MCF 10A (cell line): ENCODE measurements at regions not wholly inside any gene's neighbourhood (a gene's known extent, or its start where the extent isn't known, plus 50 kb on each side); places are given as distances from the start of the nearest gene placed in this dataset.

Experiments
- BruUV-seq: library from RNA; stranded (reverse); fragments of 400-500 nt; replicated peaks from 2 replicates; lab custom pipeline; 2021; lab: Mats Ljungman, UMichigan
- CTCF ChIA-PET: fragments of 300-600 bp; sonication (Branson Sonifier 250); formaldehyde crosslinking; extraction: SDS; loops from one replicate; lab custom pipeline; 2021; ENCODE audit warnings: antibody characterized with exemption, inconsistent platforms; lab: Yijun Ruan, JAX
- POLR2A ChIA-PET: fragments of 300-600, 350-650 bp; sonication (Branson Sonifier 250); formaldehyde crosslinking; extraction: SDS; loops from one replicate; lab custom pipeline; 2020; ENCODE audit warnings: antibody characterized with exemption, inconsistent platforms; lab: Yijun Ruan, JAX
- DNase-seq: peaks from one replicate; pipeline ENCODE4 v3.0.0-alpha.2; 2018; ENCODE audit not compliant: unreplicated experiment
- H3K27ac Mint-ChIP-seq: one replicate; pipeline ENCODE4 v1.8.0; 2022; ENCODE audit warnings: mild to moderate bottlenecking, low read depth, mixed read lengths; ENCODE audit not compliant: unreplicated experiment
- H3K27me3 Mint-ChIP-seq: one replicate; pipeline ENCODE4 v1.8.0; 2022; ENCODE audit warnings: mixed read lengths; ENCODE audit not compliant: insufficient read depth, unreplicated experiment
- H3K36me3 Mint-ChIP-seq: one replicate; pipeline ENCODE4 v1.8.0; 2022; ENCODE audit warnings: mild to moderate bottlenecking, moderate library complexity, mixed read lengths; ENCODE audit not compliant: insufficient read depth, unreplicated experiment
- H3K4me1 Mint-ChIP-seq: one replicate; pipeline ENCODE4 v1.8.0; 2022; ENCODE audit warnings: mixed read lengths; ENCODE audit not compliant: insufficient read depth, unreplicated experiment
- H3K4me3 Mint-ChIP-seq: one replicate; pipeline ENCODE4 v1.8.0; 2022; ENCODE audit warnings: mild to moderate bottlenecking, moderate library complexity, mixed read lengths; ENCODE audit not compliant: unreplicated experiment
- H3K9me3 Mint-ChIP-seq: one replicate; pipeline ENCODE4 v1.8.0; 2022; ENCODE audit warnings: mixed read lengths; ENCODE audit not compliant: unreplicated experiment
- CTCF ChIP-seq: fragments of 200-600 bp; IDR thresholded peaks from one replicate; pipeline ENCODE4 v1.8.0; 2022; ENCODE audit warnings: antibody characterized with exemption, mild to moderate bottlenecking; ENCODE audit not compliant: unreplicated experiment
- intact Hi-C: fragments of 100-400 bp; cut with micrococcal nuclease; formaldehyde crosslinking; loops from 2 replicates; pipeline ENCODE4 v1.14.1; 2022

- no peak for TF ChIP-seq CTCF
- H3K4me3 Mint-ChIP-seq = no peak overlapping the region
- H3K36me3 Mint-ChIP-seq = no peaks in the 10 kb centered on the region
These were observed 185.7 kb upstream of the NWD2 start for GRCh38 chr4:37058826-37059225.

GRCh38 chr4:37066159-37066558, 178.4 kb upstream of the NWD2 start:
- no peak for TF ChIP-seq CTCF
- intact Hi-C loops = no loop called here
- H3K27me3 Mint-ChIP-seq = no peaks in the 10 kb centered on the region
- no peak overlapping the region for H3K27ac Mint-ChIP-seq
- ChIA-PET CTCF (interaction anchor here (0.6 to 0.7 kb wide), 2 partner anchors 198 to 640 kb away, joined by 3 read pairs; no protein-coding TSS in a partner anchor), POLR2A (interaction anchor here (0.8 kb wide), 2 partner anchors 13 to 14 kb away, joined by 3 read pairs; no protein-coding TSS in a partner anchor)
- no peak overlapping the region for H3K4me3 Mint-ChIP-seq
- peak; percentile 76 for DNase-seq
- BruUV-seq = no TSS peak
- peaks cover 6% of the 10 kb centered on the region for H3K9me3 Mint-ChIP-seq
- no peaks in the 10 kb centered on the region for H3K36me3 Mint-ChIP-seq
- peaks cover 23% of the 10 kb centered on the region for H3K4me1 Mint-ChIP-seq

More at GRCh38 chr4:37058826-37059225, 185.7 kb upstream of the NWD2 start:
- intact Hi-C loops = no loop called here
- CTCF ChIA-PET = no interaction called here
- no TSS peak for BruUV-seq
- Mint-ChIP-seq H3K9me3 (no peaks in the 10 kb centered on the region), H3K4me1 (peaks cover 13% of the 10 kb centered on the region), H3K27me3 (no peaks in the 10 kb centered on the region), H3K27ac (no peak overlapping the region)
- DNase-seq = no peak
- POLR2A ChIA-PET = interaction anchor here (1.0 kb wide), 1 partner anchor 10 kb away, joined by 4 read pairs; no protein-coding TSS in a partner anchor

GRCh38 chr4:37068580-37068979, 176.0 kb upstream of the NWD2 start:
- ChIA-PET POLR2A (interaction anchor here (0.7 kb wide), 1 partner anchor 10 kb away, joined by 4 read pairs; no protein-coding TSS in a partner anchor), CTCF (interaction anchor here (0.8 kb wide), 1 partner anchor 11 kb away, joined by 3 read pairs; no protein-coding TSS in a partner anchor)
- H3K9me3 Mint-ChIP-seq = peaks cover 16% of the 10 kb centered on the region
- no peak for DNase-seq
- intact Hi-C loops = no loop called here
- no peaks in the 10 kb centered on the region for H3K36me3 Mint-ChIP-seq
- no peak overlapping the region for H3K27ac Mint-ChIP-seq
- BruUV-seq = no TSS peak
- H3K4me3 Mint-ChIP-seq = no peak overlapping the region
- no peak for TF ChIP-seq CTCF
- no peaks in the 10 kb centered on the region for H3K27me3 Mint-ChIP-seq
- peaks cover 25% of the 10 kb centered on the region for H3K4me1 Mint-ChIP-seq

GRCh38 chr4:37070041-37070440, 174.5 kb upstream of the NWD2 start:
- no peak for TF ChIP-seq CTCF
- H3K27ac Mint-ChIP-seq = no peak overlapping the region
- H3K9me3 Mint-ChIP-seq = peaks cover 16% of the 10 kb centered on the region
- no peak overlapping the region for H3K4me3 Mint-ChIP-seq
- H3K4me1 Mint-ChIP-seq = peaks cover 25% of the 10 kb centered on the region
- CTCF ChIA-PET = no interaction called here
- H3K36me3 Mint-ChIP-seq = no peaks in the 10 kb centered on the region
- POLR2A ChIA-PET = interaction anchor here (0.6 kb wide), 1 partner anchor 85 kb away, joined by 3 read pairs; no protein-coding TSS in a partner anchor
- DNase-seq = no peak
- intact Hi-C loops = no loop called here
- no peaks in the 10 kb centered on the region for H3K27me3 Mint-ChIP-seq
- BruUV-seq = no TSS peak
